Chondrocyte (in vitro differentiated cells): ENCODE measurements at regions not wholly inside any gene's neighbourhood (a gene's known extent, or its start where the extent isn't known, plus 50 kb on each side); places are given as distances from the start of the nearest gene placed in this dataset.
"Not testable (repeated sequence)": the region's sequence is repeated elsewhere in the genome, so short reads cannot be mapped to it uniquely, and the experiment has no call there.

ENCODE experiments used
- DNase-seq: peaks from one replicate; pipeline ENCODE4 v3.0.0; 2021; ENCODE audit warnings: mixed read lengths, low spot score
- H3K27ac Mint-ChIP-seq: one replicate; pipeline ENCODE4 v1.8.0; 2021; ENCODE audit warnings: mild to moderate bottlenecking, moderate library complexity, mixed read lengths; ENCODE audit not compliant: unreplicated experiment
- H3K27me3 Mint-ChIP-seq: 2 replicates; pipeline ENCODE4 v1.8.0; 2021; ENCODE audit warnings: low read depth, mixed read lengths
- H3K36me3 Mint-ChIP-seq: 2 replicates; pipeline ENCODE4 v1.8.0; 2021; ENCODE audit warnings: low read depth, mixed read lengths
- H3K4me1 Mint-ChIP-seq: 2 replicates; pipeline ENCODE4 v1.8.0; 2021; ENCODE audit warnings: low read depth, mild to moderate bottlenecking, mixed read lengths
- H3K4me3 Mint-ChIP-seq: one replicate; pipeline ENCODE4 v1.8.0; 2021; ENCODE audit warnings: mild to moderate bottlenecking, moderate library complexity, mixed read lengths; ENCODE audit not compliant: unreplicated experiment
- H3K9me3 Mint-ChIP-seq: 2 replicates; pipeline ENCODE4 v1.8.0; 2021; ENCODE audit warnings: low read depth, mixed read lengths
- CTCF ChIP-seq: fragments of 200-600 bp; sonication (generic); IDR thresholded peaks from 2 replicates; pipeline ENCODE4 v1.5.0; 2021; ENCODE audit warnings: antibody characterized with exemption, mild to moderate bottlenecking, moderate library complexity

GRCh38 chr4:74570095-74570494 is 125.2 kb downstream of the AREG start:
- Mint-ChIP-seq H3K27me3 (peaks cover 29% of the 10 kb centered on the region), H3K4me1 (no peaks in the 10 kb centered on the region), H3K36me3 (peaks cover 15% of the 10 kb centered on the region), H3K27ac (no peak overlapping the region), H3K9me3 (peaks cover 32% of the 10 kb centered on the region), H3K4me3 (no peak overlapping the region)
- no peak for DNase-seq
- no peak for TF ChIP-seq CTCF

- Mint-ChIP-seq H3K27me3 (peaks cover 46% of the 10 kb centered on the region), H3K9me3 (no peaks in the 10 kb centered on the region), H3K36me3 (no peaks in the 10 kb centered on the region), H3K4me1 (no peaks in the 10 kb centered on the region), H3K27ac (no peak overlapping the region), H3K4me3 (no peak overlapping the region)
- DNase-seq = no peak
- TF ChIP-seq CTCF = no peak
Measured at GRCh38 chr4:74578329-74578728, 133.4 kb downstream of the AREG start.

GRCh38 chr4:74578865-74579264 is 133.9 kb downstream of the AREG start:
- H3K4me1 Mint-ChIP-seq, H3K27ac Mint-ChIP-seq, H3K9me3 Mint-ChIP-seq, DNase-seq, H3K36me3 Mint-ChIP-seq, H3K4me3 Mint-ChIP-seq: not testable (repeated sequence)
- peaks cover 47% of the 10 kb centered on the region for H3K27me3 Mint-ChIP-seq

GRCh38 chr4:74583089-74583700 is 138.3 kb downstream of the AREG start:
- no peaks in the 10 kb centered on the region for H3K4me1 Mint-ChIP-seq
- no peak for TF ChIP-seq CTCF
- no peak for DNase-seq
- peaks cover 59% of the 10 kb centered on the region for H3K27me3 Mint-ChIP-seq
- H3K9me3 Mint-ChIP-seq = no peaks in the 10 kb centered on the region
- H3K36me3 Mint-ChIP-seq = no peaks in the 10 kb centered on the region
- H3K4me3 Mint-ChIP-seq = no peak overlapping the region
- H3K27ac Mint-ChIP-seq = no peak overlapping the region

- H3K9me3 Mint-ChIP-seq = no peaks in the 10 kb centered on the region
- H3K27me3 Mint-ChIP-seq = peaks cover 57% of the 10 kb centered on the region
- H3K4me1 Mint-ChIP-seq = no peaks in the 10 kb centered on the region
- DNase-seq = no peak
- no peak overlapping the region for H3K27ac Mint-ChIP-seq
- no peaks in the 10 kb centered on the region for H3K36me3 Mint-ChIP-seq
- H3K4me3 Mint-ChIP-seq = no peak overlapping the region
- TF ChIP-seq CTCF = no peak
Measured at GRCh38 chr4:74583757-74584156, 138.8 kb downstream of the AREG start.

- no peak overlapping the region for H3K27ac Mint-ChIP-seq
- no peak for DNase-seq
- H3K27me3 Mint-ChIP-seq = peaks cover 42% of the 10 kb centered on the region
- TF ChIP-seq CTCF = no peak
- no peaks in the 10 kb centered on the region for H3K36me3 Mint-ChIP-seq
- H3K9me3 Mint-ChIP-seq = no peaks in the 10 kb centered on the region
- no peaks in the 10 kb centered on the region for H3K4me1 Mint-ChIP-seq
- no peak overlapping the region for H3K4me3 Mint-ChIP-seq
Measured at GRCh38 chr4:74588350-74588749, 143.4 kb downstream of the AREG start.
